ENCODE measurements at regions not wholly inside any gene's neighbourhood (a gene's known extent, or its start where the extent isn't known, plus 50 kb on each side); places are given as distances from the start of the nearest gene placed in this dataset.

GRCh38 chr4:83831588-83831987, 295.7 kb downstream of the GPAT3 start:
- no peak for DNase-seq (ENCODE audit: insufficient read length, low spot score)
- no peak for FAIRE-seq

- DNase-seq (ENCODE audit: insufficient read length, low spot score) (no peak), FAIRE-seq (no peak)
Observed at GRCh38 chr4:83830138-83830888, 294.4 kb downstream of the GPAT3 start.

- FAIRE-seq: no peak
- DNase-seq (ENCODE audit: insufficient read length, low spot score): no peak
Observed at GRCh38 chr4:83828601-83829000, 292.7 kb downstream of the GPAT3 start.

GRCh38 chr4:83821493-83821892, 285.6 kb downstream of the GPAT3 start:
- no peak for FAIRE-seq

GRCh38 chr4:83819582-83819981, 283.7 kb downstream of the GPAT3 start:
- FAIRE-seq (no peak), DNase-seq (ENCODE audit: insufficient read length, low spot score) (no peak)

More at GRCh38 chr4:83821493-83821892, 285.6 kb downstream of the GPAT3 start:
- no peak for DNase-seq (ENCODE audit: insufficient read length, low spot score)

GRCh38 chr4:83810428-83810827, 274.5 kb downstream of the GPAT3 start:
- FAIRE-seq: no peak
- DNase-seq (ENCODE audit: insufficient read length, low spot score): no peak

- FAIRE-seq: no peak
- no peak for DNase-seq (ENCODE audit: insufficient read length, low spot score)
Observed at GRCh38 chr4:83809581-83809980, 273.7 kb downstream of the GPAT3 start.

GRCh38 chr4:83793481-83793880, 257.6 kb downstream of the GPAT3 start:
- FAIRE-seq (no peak), DNase-seq (ENCODE audit: insufficient read length, low spot score) (no peak)

GRCh38 chr4:83785891-83786290, 250.0 kb downstream of the GPAT3 start:
- no peak for DNase-seq (ENCODE audit: insufficient read length, low spot score)

GRCh38 chr4:83783215-83783614, 247.3 kb downstream of the GPAT3 start:
- FAIRE-seq: no peak
- no peak for DNase-seq (ENCODE audit: insufficient read length, low spot score)

More at GRCh38 chr4:83785891-83786290, 250.0 kb downstream of the GPAT3 start:
- FAIRE-seq: no peak

- FAIRE-seq: no peak
- DNase-seq (ENCODE audit: insufficient read length, low spot score): no peak
Observed at GRCh38 chr4:83782591-83782990, 246.7 kb downstream of the GPAT3 start.

GRCh38 chr4:83781434-83781833, 245.5 kb downstream of the GPAT3 start:
- no peak for DNase-seq (ENCODE audit: insufficient read length, low spot score)
- FAIRE-seq: no peak

GRCh38 chr4:83780053-83780733, 244.3 kb downstream of the GPAT3 start:
- DNase-seq (ENCODE audit: insufficient read length, low spot score): no peak
- FAIRE-seq: no peak

GRCh38 chr4:83779103-83780052, 243.5 kb downstream of the GPAT3 start:
- FAIRE-seq: no peak

GRCh38 chr4:83772685-83773084, 236.8 kb downstream of the GPAT3 start:
- DNase-seq (ENCODE audit: insufficient read length, low spot score) (no peak), FAIRE-seq (no peak)

More at GRCh38 chr4:83779103-83780052, 243.5 kb downstream of the GPAT3 start:
- DNase-seq (ENCODE audit: insufficient read length, low spot score): no peak

GRCh38 chr4:83771113-83771705, 235.3 kb downstream of the GPAT3 start:
- no peak for FAIRE-seq
- DNase-seq (ENCODE audit: insufficient read length, low spot score): peak; percentile 33

- DNase-seq (ENCODE audit: insufficient read length, low spot score): no peak
- no peak for FAIRE-seq
Observed at GRCh38 chr4:83768146-83768545, 232.2 kb downstream of the GPAT3 start.

- DNase-seq (ENCODE audit: insufficient read length, low spot score): no peak
- no peak for FAIRE-seq
Observed at GRCh38 chr4:83767067-83767466, 231.2 kb downstream of the GPAT3 start.

GRCh38 chr4:83759611-83760010, 223.7 kb downstream of the GPAT3 start:
- FAIRE-seq (no peak), DNase-seq (ENCODE audit: insufficient read length, low spot score) (no peak)

- FAIRE-seq: no peak
- no peak for DNase-seq (ENCODE audit: insufficient read length, low spot score)
Observed at GRCh38 chr4:83758285-83758684, 222.4 kb downstream of the GPAT3 start.

Measured in HTR-8/SVneo (cell line).